ENCODE measurements at regions not wholly inside any gene's neighbourhood (a gene's known extent, or its start where the extent isn't known, plus 50 kb on each side); places are given as distances from the start of the nearest gene placed in this dataset.

GRCh38 chr4:114226179-114226578 lies 246.7 kb upstream of the ARSJ start:
- Mint-ChIP-seq H3K9me3 (no peaks in the 10 kb centered on the region), H3K27me3 (ENCODE audit: insufficient read depth, low read depth) (no peaks in the 10 kb centered on the region), H3K4me1 (no peaks in the 10 kb centered on the region), H3K36me3 (no peaks in the 10 kb centered on the region), H3K4me3 (no peak overlapping the region), H3K27ac (no peak overlapping the region)
- Histone ChIP-seq H3K4me1 (no peaks in the 10 kb centered on the region), H2AFZ (replicated peaks) (no peak overlapping the region), H3K27me3 (no peaks in the 10 kb centered on the region), H3K27ac (no peak overlapping the region), H3K79me2 (ENCODE audit: low read depth) (no peaks in the 10 kb centered on the region), H4K20me1 (ENCODE audit: low read depth) (no peaks in the 10 kb centered on the region), H3K4me2 (no peak overlapping the region), H3F3A (ENCODE audit: low read depth) (no peaks in the 10 kb centered on the region), H3K36me3 (no peaks in the 10 kb centered on the region), H3K9me3 (ENCODE audit: low read depth) (no peaks in the 10 kb centered on the region), H3K9ac (no peak overlapping the region), H3K4me3 (no peak overlapping the region)
- DNase-seq (ENCODE audit: low spot score): no peak
- no peak for TF ChIP-seq EZH2 (IDR thresholded peaks at IDR 0.05)
- TF ChIP-seq EZH2phosphoT487 (IDR thresholded peaks at IDR 0.05): no peak
- TF ChIP-seq, protein P1, sequence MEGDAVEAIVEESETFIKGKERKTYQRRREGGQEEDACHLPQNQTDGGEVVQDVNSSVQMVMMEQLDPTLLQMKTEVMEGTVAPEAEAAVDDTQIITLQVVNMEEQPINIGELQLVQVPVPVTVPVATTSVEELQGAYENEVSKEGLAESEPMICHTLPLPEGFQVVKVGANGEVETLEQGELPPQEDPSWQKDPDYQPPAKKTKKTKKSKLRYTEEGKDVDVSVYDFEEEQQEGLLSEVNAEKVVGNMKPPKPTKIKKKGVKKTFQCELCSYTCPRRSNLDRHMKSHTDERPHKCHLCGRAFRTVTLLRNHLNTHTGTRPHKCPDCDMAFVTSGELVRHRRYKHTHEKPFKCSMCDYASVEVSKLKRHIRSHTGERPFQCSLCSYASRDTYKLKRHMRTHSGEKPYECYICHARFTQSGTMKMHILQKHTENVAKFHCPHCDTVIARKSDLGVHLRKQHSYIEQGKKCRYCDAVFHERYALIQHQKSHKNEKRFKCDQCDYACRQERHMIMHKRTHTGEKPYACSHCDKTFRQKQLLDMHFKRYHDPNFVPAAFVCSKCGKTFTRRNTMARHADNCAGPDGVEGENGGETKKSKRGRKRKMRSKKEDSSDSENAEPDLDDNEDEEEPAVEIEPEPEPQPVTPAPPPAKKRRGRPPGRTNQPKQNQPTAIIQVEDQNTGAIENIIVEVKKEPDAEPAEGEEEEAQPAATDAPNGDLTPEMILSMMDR (IDR thresholded peaks at IDR 0.05): no peak

- H3K9me3 Mint-ChIP-seq: no peaks in the 10 kb centered on the region
- no peak overlapping the region for H3K9ac ChIP-seq
- H3K4me3 Mint-ChIP-seq: no peak overlapping the region
- no peaks in the 10 kb centered on the region for H3K27me3 ChIP-seq
- no peak overlapping the region for H2AFZ ChIP-seq (replicated peaks)
- no peak overlapping the region for H3K27ac ChIP-seq
- no peak overlapping the region for H3K4me2 ChIP-seq
- no peaks in the 10 kb centered on the region for H3K9me3 ChIP-seq (ENCODE audit: low read depth)
- no peaks in the 10 kb centered on the region for H3K4me1 Mint-ChIP-seq
- H3K36me3 ChIP-seq: no peaks in the 10 kb centered on the region
- no peak for DNase-seq (ENCODE audit: low spot score)
- no peak overlapping the region for H3K4me3 ChIP-seq
- no peaks in the 10 kb centered on the region for H3F3A ChIP-seq (ENCODE audit: low read depth)
- H3K4me1 ChIP-seq: no peaks in the 10 kb centered on the region
- no peak overlapping the region for H3K27ac Mint-ChIP-seq
- H4K20me1 ChIP-seq (ENCODE audit: low read depth): no peaks in the 10 kb centered on the region
- no peaks in the 10 kb centered on the region for H3K36me3 Mint-ChIP-seq
- no peaks in the 10 kb centered on the region for H3K27me3 Mint-ChIP-seq (ENCODE audit: insufficient read depth, low read depth)
- TF ChIP-seq EZH2 (IDR thresholded peaks at IDR 0.05): no peak
- TF ChIP-seq, protein P1 (IDR thresholded peaks at IDR 0.05): no peak
- TF ChIP-seq EZH2phosphoT487 (IDR thresholded peaks at IDR 0.05): no peak
- no peaks in the 10 kb centered on the region for H3K79me2 ChIP-seq (ENCODE audit: low read depth)
Measured at GRCh38 chr4:114226968-114227760, 247.7 kb upstream of the ARSJ start.

DNA sequence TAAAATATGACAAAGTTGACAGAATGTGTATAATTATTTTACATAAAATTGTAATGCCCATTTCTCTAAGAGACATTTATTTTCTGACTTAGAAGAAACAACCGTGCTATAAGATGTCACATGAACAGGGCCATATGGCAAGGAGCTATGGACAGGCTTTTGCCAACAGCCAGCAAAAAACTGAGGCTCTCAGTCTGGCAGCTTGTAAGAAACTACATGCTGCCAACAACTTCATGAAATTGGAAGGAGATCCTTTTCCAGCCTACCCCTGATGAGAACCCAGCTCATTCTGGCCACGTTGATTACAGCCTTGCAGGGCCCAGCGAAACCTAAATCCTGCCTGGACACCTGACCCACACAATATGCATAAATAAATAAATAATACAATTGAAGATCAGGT lies 250.3 kb upstream of the ARSJ start:
- H3K4me3 ChIP-seq: no peak overlapping the region
- TF ChIP-seq EZH2phosphoT487 (IDR thresholded peaks at IDR 0.05) (no peak), EZH2 (IDR thresholded peaks at IDR 0.05) (no peak)
- TF ChIP-seq, protein P1 (IDR thresholded peaks at IDR 0.05): no peak
- no peak overlapping the region for H3K4me3 Mint-ChIP-seq
- no peak overlapping the region for H3K27ac Mint-ChIP-seq
- no peaks in the 10 kb centered on the region for H3K36me3 Mint-ChIP-seq
- no peaks in the 10 kb centered on the region for H3K27me3 Mint-ChIP-seq (ENCODE audit: insufficient read depth, low read depth)
- no peak overlapping the region for H3K4me2 ChIP-seq
- H2AFZ ChIP-seq (replicated peaks): no peak overlapping the region
- no peak for DNase-seq (ENCODE audit: low spot score)
- no peaks in the 10 kb centered on the region for H3K4me1 ChIP-seq
- H3K9me3 Mint-ChIP-seq: no peaks in the 10 kb centered on the region
- H3K27ac ChIP-seq: no peak overlapping the region
- H3K9me3 ChIP-seq (ENCODE audit: low read depth): no peaks in the 10 kb centered on the region
- H3K27me3 ChIP-seq: no peaks in the 10 kb centered on the region
- no peaks in the 10 kb centered on the region for H3K36me3 ChIP-seq
- H3K9ac ChIP-seq: no peak overlapping the region
- H4K20me1 ChIP-seq (ENCODE audit: low read depth): no peaks in the 10 kb centered on the region
- no peaks in the 10 kb centered on the region for H3K4me1 Mint-ChIP-seq
- H3F3A ChIP-seq (ENCODE audit: low read depth): no peaks in the 10 kb centered on the region
- no peaks in the 10 kb centered on the region for H3K79me2 ChIP-seq (ENCODE audit: low read depth)
